CD4-positive, alpha-beta T cell (primary cell): ENCODE measurements at regions not wholly inside any gene's neighbourhood (a gene's known extent, or its start where the extent isn't known, plus 50 kb on each side); places are given as distances from the start of the nearest gene placed in this dataset.

Experiments used
- ATAC-seq: fragments of 200-7000 bp; cut with Tn5 transposase; one replicate; pipeline ENCODE4 v1.10.0; 2022; ENCODE audit warnings: mild to moderate bottlenecking; ENCODE audit not compliant: poor library complexity
- CTCF ChIA-PET: fragments of 350-600 bp; sonication (Branson Sonifier 250); formaldehyde crosslinking; loops from one replicate; lab custom pipeline; 2021; ENCODE audit warnings: antibody characterized with exemption, inconsistent platforms; lab: Charles Lee
- POLR2A ChIA-PET: fragments of 350-600 bp; sonication (Branson Sonifier 250); formaldehyde crosslinking; loops from one replicate; lab custom pipeline; 2021; ENCODE audit warnings: antibody characterized with exemption, inconsistent platforms; lab: Charles Lee
- DNase-seq, 14 experiments: peaks; one replicate each; pipeline ENCODE4 v3.0.0-alpha.2; 2013 to 2020; ENCODE audit warnings: mixed read lengths in 2 of 14
- H3K27ac ChIP-seq, 2 donors: one replicate each; pipeline versions ENCODE4 v1.5.1 to v1.7.0; 2013; ENCODE audit warnings: low read length in 2 of 2, low read depth in 1 of 2, mild to moderate bottlenecking in 1 of 2
- H3K27me3 ChIP-seq, 2 experiments: 1 replicate in 1 of 2; 2 replicates in 1 of 2; pipeline versions ENCODE4 v1.6.1 to v1.7.0; 2013; ENCODE audit warnings: low read length in 2 of 2, control low read depth in 1 of 2, mild to moderate bottlenecking in 1 of 2, moderate library complexity in 1 of 2; ENCODE audit not compliant: insufficient read depth in 2 of 2, control insufficient read depth in 1 of 2
- H3K36me3 ChIP-seq: one replicate; pipeline ENCODE4 v1.6.1; 2013; ENCODE audit warnings: low read length, control low read depth; ENCODE audit not compliant: insufficient read depth
- H3K4me1 ChIP-seq: one replicate; pipeline ENCODE4 v1.6.1; 2013; ENCODE audit warnings: low read length, control low read depth; ENCODE audit not compliant: insufficient read depth
- H3K4me3 ChIP-seq: one replicate; pipeline ENCODE4 v1.5.1; 2013; ENCODE audit warnings: mild to moderate bottlenecking, low read length, moderate library complexity
- H3K9me3 ChIP-seq, 2 experiments: 1 replicate in 1 of 2; 2 replicates in 1 of 2; pipeline versions ENCODE4 v1.6.1 to v1.7.0; 2013; ENCODE audit warnings: low read length in 2 of 2, mild to moderate bottlenecking in 2 of 2, control low read depth in 1 of 2, moderate library complexity in 1 of 2; ENCODE audit not compliant: control insufficient read depth in 1 of 2, insufficient read depth in 1 of 2
- H3K27ac Mint-ChIP-seq: one replicate; pipeline ENCODE4 v1.8.0; 2020; ENCODE audit warnings: mixed read lengths
- H3K27me3 Mint-ChIP-seq: one replicate; pipeline ENCODE4 v1.8.0; 2021; ENCODE audit warnings: mixed read lengths
- H3K36me3 Mint-ChIP-seq: one replicate; pipeline ENCODE4 v1.8.0; 2021; ENCODE audit warnings: low read depth, mixed read lengths
- H3K4me1 Mint-ChIP-seq: one replicate; pipeline ENCODE4 v1.8.0; 2021; ENCODE audit warnings: low read depth, mixed read lengths
- H3K4me3 Mint-ChIP-seq: one replicate; pipeline ENCODE4 v1.8.0; 2020; ENCODE audit warnings: mild to moderate bottlenecking, mixed read lengths
- H3K9me3 Mint-ChIP-seq: one replicate; pipeline ENCODE4 v1.8.0; 2020; ENCODE audit warnings: mixed read lengths
- intact Hi-C, 2 experiments: fragments of 100-400 bp; cut with DNase I in 1 of 2; cut with micrococcal nuclease in 1 of 2; formaldehyde crosslinking; loops; one replicate each; pipeline versions ENCODE4 v1.15.1 to v1.9.0; 2023 to 2025; cut with DNase I, micrococcal nuclease
- TF ChIP-seq, protein P1 (sequence below): fragments of 200-600 bp; IDR thresholded peaks from one replicate; pipeline ENCODE4 v1.8.0; 2022; ENCODE audit warnings: antibody characterized with exemption, mild to moderate bottlenecking

- Mint-ChIP-seq H3K9me3 (no peaks in the 10 kb centered on the region), H3K4me3 (no peak overlapping the region), H3K4me1 (no peaks in the 10 kb centered on the region), H3K36me3 (no peaks in the 10 kb centered on the region), H3K27me3 (no peaks in the 10 kb centered on the region), H3K27ac (no peak overlapping the region)
- ChIA-PET CTCF (no interaction called here), POLR2A (no interaction called here)
- ATAC-seq (no peak), DNase-seq (no peak)
- TF ChIP-seq, protein P1, sequence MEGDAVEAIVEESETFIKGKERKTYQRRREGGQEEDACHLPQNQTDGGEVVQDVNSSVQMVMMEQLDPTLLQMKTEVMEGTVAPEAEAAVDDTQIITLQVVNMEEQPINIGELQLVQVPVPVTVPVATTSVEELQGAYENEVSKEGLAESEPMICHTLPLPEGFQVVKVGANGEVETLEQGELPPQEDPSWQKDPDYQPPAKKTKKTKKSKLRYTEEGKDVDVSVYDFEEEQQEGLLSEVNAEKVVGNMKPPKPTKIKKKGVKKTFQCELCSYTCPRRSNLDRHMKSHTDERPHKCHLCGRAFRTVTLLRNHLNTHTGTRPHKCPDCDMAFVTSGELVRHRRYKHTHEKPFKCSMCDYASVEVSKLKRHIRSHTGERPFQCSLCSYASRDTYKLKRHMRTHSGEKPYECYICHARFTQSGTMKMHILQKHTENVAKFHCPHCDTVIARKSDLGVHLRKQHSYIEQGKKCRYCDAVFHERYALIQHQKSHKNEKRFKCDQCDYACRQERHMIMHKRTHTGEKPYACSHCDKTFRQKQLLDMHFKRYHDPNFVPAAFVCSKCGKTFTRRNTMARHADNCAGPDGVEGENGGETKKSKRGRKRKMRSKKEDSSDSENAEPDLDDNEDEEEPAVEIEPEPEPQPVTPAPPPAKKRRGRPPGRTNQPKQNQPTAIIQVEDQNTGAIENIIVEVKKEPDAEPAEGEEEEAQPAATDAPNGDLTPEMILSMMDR = no peak
- Histone ChIP-seq H3K27ac (no peak overlapping the region), H3K4me3 (no peak overlapping the region), H3K4me1 (no peaks in the 10 kb centered on the region), H3K36me3 (no peaks in the 10 kb centered on the region), H3K27me3 (no peaks in the 10 kb centered on the region), H3K9me3 (peaks cover 0 to 3% of the 10 kb centered on the region in 2 experiments)
- intact Hi-C loops = no loop called here
Observed at GRCh38 chr16:76963614-76964315, 227.2 kb upstream of the MON1B start.

DNA sequence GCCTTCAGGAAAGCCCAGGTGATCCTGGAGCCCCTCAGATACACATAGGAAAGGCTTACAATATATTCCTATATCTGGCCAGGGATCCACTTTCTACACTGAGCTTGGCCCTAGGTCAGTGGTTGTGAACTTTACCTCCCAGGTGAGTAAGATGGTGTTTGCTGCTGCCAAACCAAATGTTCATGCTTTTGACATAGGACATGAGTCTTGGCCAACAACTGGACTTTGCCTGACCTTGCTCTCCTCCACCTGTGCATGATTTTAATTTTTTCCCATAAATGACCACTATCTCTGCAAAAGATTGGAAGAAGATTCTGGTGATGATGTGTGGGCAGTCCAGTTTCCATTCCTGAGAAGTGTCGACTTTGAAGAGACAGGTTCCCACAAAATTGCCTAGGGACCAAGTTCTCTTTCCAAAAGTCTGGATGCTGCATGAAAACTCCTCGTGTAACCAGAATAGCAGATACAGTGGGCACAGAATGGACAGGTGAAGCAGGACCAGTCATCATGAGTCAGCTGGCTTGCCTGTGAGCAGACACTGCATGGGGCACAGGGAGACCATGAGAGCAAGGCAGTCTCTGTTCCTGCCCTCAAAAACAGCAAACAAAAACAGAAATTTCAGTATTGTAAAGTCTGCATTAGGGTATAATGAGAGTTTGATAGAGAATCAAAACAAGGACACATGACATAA lies 226.4 kb upstream of the MON1B start:
- H3K9me3 Mint-ChIP-seq = no peaks in the 10 kb centered on the region
- intact Hi-C loops = no loop called here
- ChIA-PET POLR2A (no interaction called here), CTCF (no interaction called here)
- no peaks in the 10 kb centered on the region for H3K27me3 ChIP-seq
- H3K27ac ChIP-seq = no peak overlapping the region
- no peaks in the 10 kb centered on the region for H3K36me3 ChIP-seq
- no peaks in the 10 kb centered on the region for H3K36me3 Mint-ChIP-seq
- DNase-seq = no peak
- H3K27ac Mint-ChIP-seq = no peak overlapping the region
- no peak overlapping the region for H3K4me3 ChIP-seq
- TF ChIP-seq, protein P1 = no peak
- no peaks in the 10 kb centered on the region for H3K27me3 Mint-ChIP-seq
- H3K9me3 ChIP-seq = peaks cover 0 to 3% of the 10 kb centered on the region in 2 experiments
- no peak overlapping the region for H3K4me3 Mint-ChIP-seq
- H3K4me1 Mint-ChIP-seq = no peaks in the 10 kb centered on the region
- no peak for ATAC-seq
- no peaks in the 10 kb centered on the region for H3K4me1 ChIP-seq

GRCh38 chr16:76970087-76970744 lies 220.8 kb upstream of the MON1B start:
- H3K4me1 ChIP-seq = no peaks in the 10 kb centered on the region
- H3K4me3 ChIP-seq = no peak overlapping the region
- POLR2A ChIA-PET = no interaction called here
- H3K9me3 Mint-ChIP-seq = no peaks in the 10 kb centered on the region
- no peaks in the 10 kb centered on the region for H3K4me1 Mint-ChIP-seq
- intact Hi-C loops = no loop called here
- H3K36me3 Mint-ChIP-seq = no peaks in the 10 kb centered on the region
- H3K27me3 ChIP-seq = no peaks in the 10 kb centered on the region
- no peak overlapping the region for H3K27ac ChIP-seq
- CTCF ChIA-PET = no interaction called here
- no peaks in the 10 kb centered on the region for H3K36me3 ChIP-seq
- no peak for ATAC-seq
- H3K27me3 Mint-ChIP-seq = no peaks in the 10 kb centered on the region
- TF ChIP-seq, protein P1 = no peak
- H3K27ac Mint-ChIP-seq = no peak overlapping the region
- H3K9me3 ChIP-seq = no peaks in the 10 kb centered on the region
- no peak overlapping the region for H3K4me3 Mint-ChIP-seq
- no peak for DNase-seq
